ENCODE measurements at regions not wholly inside any gene's neighbourhood (a gene's known extent, or its start where the extent isn't known, plus 50 kb on each side); places are given as distances from the start of the nearest gene placed in this dataset.

- TF ChIP-seq POLR2A (IDR thresholded peaks at IDR 0.05) (no peak), CTCF (IDR thresholded peaks at IDR 0.05) (no peak)
Measured at GRCh38 chr9:82487935-82488312, 499.4 kb downstream of the SPATA31D1 start.

All from breast epithelium (tissue), 3 donors.